Stimulated activated CD8-positive, alpha-beta memory T cell treated with anti-CD3 and anti-CD28 coated beads, Interleukin-4, amount 100 ng/mL, for 24 hours (primary cell): ENCODE measurements at regions not wholly inside any gene's neighbourhood (a gene's known extent, or its start where the extent isn't known, plus 50 kb on each side); places are given as distances from the start of the nearest gene placed in this dataset.
A peak's percentile ranks its signal among the peaks of the same experiment; 100 is the strongest.
"Not testable (repeated sequence)": the region's sequence is repeated elsewhere in the genome, so short reads cannot be mapped to it uniquely, and the experiment has no call there.

Experiments used
- DNase-seq: peaks from one replicate; pipeline ENCODE4 v3.0.0-alpha.2; 2020; ENCODE audit warnings: low read depth

GRCh38 chr19:28737021-28737895 lies 475.7 kb downstream of the UQCRFS1 start:
- DNase-seq = no peak

GRCh38 chr19:28736528-28736927 lies 476.4 kb downstream of the UQCRFS1 start:
- no peak for DNase-seq

GRCh38 chr19:28731577-28731976 lies 481.4 kb downstream of the UQCRFS1 start:
- no peak for DNase-seq

GRCh38 chr19:28730791-28731512 lies 482.0 kb downstream of the UQCRFS1 start:
- DNase-seq = no peak

DNA sequence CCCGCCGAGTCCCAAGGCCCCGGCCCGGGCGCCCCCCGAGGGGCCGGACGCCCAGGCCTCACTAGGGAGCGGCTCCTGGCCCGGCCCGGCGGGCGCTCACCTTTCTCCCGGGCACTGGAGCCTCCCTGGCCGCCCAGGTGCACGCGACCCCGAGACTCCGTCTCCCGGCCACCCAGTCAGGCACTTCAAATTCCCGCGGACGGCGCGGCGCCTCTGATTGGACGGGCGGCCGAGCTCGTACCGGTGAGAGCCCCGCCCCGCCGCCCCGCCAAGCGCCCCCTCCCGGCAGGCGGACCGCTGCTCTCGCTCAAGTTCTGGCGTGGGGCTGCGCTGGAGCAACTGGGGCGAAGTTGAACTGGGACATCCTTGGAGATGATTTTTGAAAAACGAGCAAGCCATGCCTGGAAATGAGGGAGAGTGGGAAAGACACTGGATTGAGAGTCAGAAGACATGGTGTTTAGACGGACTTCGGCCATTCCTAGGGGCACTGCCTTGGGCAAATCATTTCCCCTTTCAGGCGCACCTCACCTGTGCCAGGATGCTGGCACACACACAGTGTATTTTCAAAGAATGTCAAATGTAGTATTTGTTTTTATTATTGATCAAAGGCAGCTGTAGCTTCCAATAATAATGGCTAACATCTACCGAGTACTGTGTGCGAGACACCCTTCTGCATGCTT lies 485.3 kb downstream of the UQCRFS1 start:
- peak; percentile 26 for DNase-seq

GRCh38 chr19:28726533-28727479 lies 486.1 kb downstream of the UQCRFS1 start:
- DNase-seq = no peak

GRCh38 chr19:28718909-28719308 lies 494.0 kb downstream of the UQCRFS1 start:
- DNase-seq = no peak

GRCh38 chr19:28715157-28715556 lies 497.8 kb downstream of the UQCRFS1 start:
- DNase-seq = no peak

DNA sequence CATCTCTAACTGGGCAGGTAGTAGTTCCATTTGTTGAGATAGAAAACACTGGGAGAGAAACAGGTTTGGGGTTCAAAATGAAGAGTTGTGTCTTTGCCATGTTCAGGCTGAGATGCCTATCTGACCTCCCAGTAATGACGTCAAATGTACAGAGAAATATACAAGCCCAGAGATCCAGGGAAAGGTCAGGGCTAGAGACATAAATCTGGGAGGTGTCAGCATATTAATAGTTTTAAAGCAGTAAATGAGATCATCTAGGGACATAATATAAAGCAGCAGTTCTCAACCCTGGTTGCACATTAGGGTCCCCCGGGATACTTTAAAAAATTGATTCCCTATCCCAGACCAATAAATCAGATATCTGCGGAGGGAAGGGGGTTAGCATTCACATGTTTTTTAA lies 501.5 kb downstream of the UQCRFS1 start:
- DNase-seq = no peak

DNA sequence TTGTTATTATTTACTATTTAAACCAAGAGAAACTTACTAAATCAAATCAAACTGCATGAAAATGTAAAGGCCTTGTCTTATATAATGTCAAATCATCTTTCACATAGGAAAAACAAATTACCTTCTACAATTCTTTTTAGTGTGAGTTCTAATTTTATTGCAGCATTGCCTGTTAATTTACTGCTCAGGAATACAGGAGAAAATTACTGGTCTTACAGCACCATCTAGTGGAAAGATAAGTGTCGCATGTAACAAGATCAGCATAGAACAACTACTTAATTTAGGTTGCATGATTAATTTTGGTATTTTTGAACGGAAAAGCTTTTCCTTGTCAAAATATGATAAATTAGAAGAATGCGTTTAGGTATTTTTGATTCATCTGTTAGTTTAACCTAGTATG lies 502.7 kb downstream of the UQCRFS1 start:
- no peak for DNase-seq

GRCh38 chr19:28706693-28707092 lies 506.3 kb downstream of the UQCRFS1 start:
- DNase-seq = no peak

- no peak for DNase-seq
Observed at GRCh38 chr19:28705008-28705407, 507.9 kb downstream of the UQCRFS1 start.

GRCh38 chr19:28703400-28703956 lies 509.5 kb downstream of the UQCRFS1 start:
- no peak for DNase-seq

DNA sequence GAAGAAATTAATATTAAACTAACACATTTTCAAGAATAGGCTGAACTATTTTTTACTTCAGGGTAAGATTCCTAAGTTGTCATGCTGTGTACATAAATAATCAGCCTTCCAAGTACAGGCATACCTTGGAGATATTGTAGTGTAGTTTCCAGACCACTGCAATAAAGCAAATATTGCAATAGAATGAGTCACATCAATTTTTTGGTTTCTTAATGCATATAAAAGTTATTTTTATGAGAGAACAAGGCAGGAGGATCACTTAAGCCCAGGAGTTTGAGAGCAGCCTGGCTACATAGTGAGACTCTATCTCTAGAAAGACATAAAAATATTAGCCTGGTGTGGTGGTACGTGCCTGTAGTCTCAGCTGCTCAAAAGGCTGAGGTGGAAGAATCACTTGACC lies 511.5 kb downstream of the UQCRFS1 start:
- no peak for DNase-seq

GRCh38 chr19:28700176-28700575 lies 512.8 kb downstream of the UQCRFS1 start:
- DNase-seq = no peak

DNA sequence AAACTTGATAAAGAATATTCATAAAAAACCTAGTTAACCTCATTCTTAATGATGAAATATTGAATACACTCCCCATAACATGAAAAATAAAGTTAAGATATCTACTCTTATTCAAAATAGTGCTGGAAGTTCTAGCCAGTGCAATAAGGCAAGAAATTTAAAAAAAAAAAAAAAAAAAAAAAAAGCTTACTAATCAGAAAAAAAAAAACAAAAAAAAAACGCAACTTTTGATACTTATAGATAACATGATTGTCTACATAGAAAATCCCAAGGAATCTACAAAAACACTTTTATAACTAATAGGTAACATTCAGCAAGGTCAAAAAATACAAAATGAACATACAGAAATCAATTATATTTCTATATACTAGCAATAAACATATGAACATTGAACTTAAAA lies 515.6 kb downstream of the UQCRFS1 start:
- DNase-seq = no peak

GRCh38 chr19:28694812-28695211 lies 518.1 kb downstream of the UQCRFS1 start:
- no peak for DNase-seq

- no peak for DNase-seq
Observed at GRCh38 chr19:28691683-28692082, 521.3 kb downstream of the UQCRFS1 start.

DNA sequence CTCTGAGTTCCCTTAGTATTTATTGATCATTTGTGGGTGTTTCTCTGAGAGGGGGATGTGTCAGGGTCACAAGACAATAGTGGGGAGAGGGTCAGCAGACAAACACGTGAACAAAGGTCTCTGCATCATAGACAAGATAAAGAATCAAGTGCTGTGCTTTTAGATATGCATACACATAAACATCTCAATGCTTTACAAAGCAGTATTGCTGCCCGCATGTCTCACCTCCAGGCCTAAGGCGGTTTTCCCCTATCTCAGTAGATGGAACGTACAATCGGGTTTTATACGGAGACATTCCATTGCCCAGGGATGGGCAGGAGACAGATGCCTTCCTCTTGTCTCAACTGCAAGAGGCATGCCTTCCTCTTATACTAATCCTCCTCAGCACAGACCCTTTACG lies 523.5 kb downstream of the UQCRFS1 start:
- not testable (repeated sequence) for DNase-seq

DNA sequence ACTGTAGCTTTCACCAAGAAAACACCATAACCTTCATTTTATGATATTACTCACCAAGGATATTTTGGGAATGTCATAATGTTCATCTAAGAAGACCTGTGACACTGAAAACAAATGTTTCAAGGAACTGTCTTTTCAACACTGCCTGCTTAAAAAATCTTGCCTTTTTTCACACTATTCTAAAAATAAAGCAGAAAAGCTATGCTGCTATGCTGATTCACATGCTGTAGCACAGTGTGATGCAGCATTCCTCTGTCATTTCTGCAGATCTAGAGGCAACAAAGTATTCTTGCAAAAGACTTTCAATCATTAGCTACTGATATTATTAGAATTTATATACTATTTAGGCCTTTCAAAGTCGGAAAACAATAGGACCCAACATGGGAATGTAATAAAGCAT lies 525.7 kb downstream of the UQCRFS1 start:
- DNase-seq = no peak

- DNase-seq = no peak
Observed at GRCh38 chr19:28686756-28687155, 526.2 kb downstream of the UQCRFS1 start.
